Esophagus squamous epithelium (tissue), 5 donors: ENCODE measurements at regions not wholly inside any gene's neighbourhood (a gene's known extent, or its start where the extent isn't known, plus 50 kb on each side); places are given as distances from the start of the nearest gene placed in this dataset.

Source experiments
- DNase-seq: peaks from one replicate; lab custom pipeline; 2025; lab: John Stamatoyannopoulos, UW
- H3K27ac ChIP-seq, 4 donors: fragments of 200-600 bp; sonication (generic); one replicate each; pipeline ENCODE4 v1.5.1; 2016 to 2019; ENCODE audit warnings: mild to moderate bottlenecking in 1 of 4
- H3K27me3 ChIP-seq, 4 donors: fragments of 200-600 bp; sonication (generic); 1 replicate in 3 of 4; 2 replicates in 1 of 4; pipeline versions ENCODE4 v1.5.1 to v1.6.0; 2017 to 2021; ENCODE audit warnings: antibody characterized with exemption in 1 of 4
- H3K36me3 ChIP-seq, 3 donors: fragments of 200-600 bp; sonication (generic); one replicate each; pipeline ENCODE4 v1.5.1; 2016 to 2019
- H3K4me1 ChIP-seq, 3 donors: fragments of 200-600 bp; sonication (generic); one replicate each; pipeline ENCODE4 v1.5.1; 2017 to 2019
- H3K4me3 ChIP-seq, 4 donors: fragments of 200-600 bp; sonication (generic); 1 replicate in 3 of 4; 2 replicates in 1 of 4; pipeline ENCODE4 v1.5.1; 2016 to 2019; ENCODE audit warnings: mild to moderate bottlenecking in 2 of 4, moderate library complexity in 1 of 4
- H3K9me3 ChIP-seq, 3 donors: fragments of 200-600 bp; sonication (generic); one replicate each; pipeline ENCODE4 v1.5.1; 2016 to 2019
- CTCF ChIP-seq, 6 experiments: fragments of 450-650 bp in 4 of 6; fragments of 200-600 bp in 2 of 6; sonication (generic) in 2 of 6; IDR thresholded peaks; one replicate each; pipeline ENCODE4 v1.5.1; 2016 to 2019; ENCODE audit warnings: antibody characterized with exemption in 6 of 6, mild to moderate bottlenecking in 4 of 6, moderate library complexity in 4 of 6
- POLR2A ChIP-seq, 4 donors: fragments of 450-650 bp; IDR thresholded peaks; one replicate each; pipeline ENCODE4 v1.6.1; 2017; ENCODE audit warnings: antibody characterized with exemption in 4 of 4, mild to moderate bottlenecking in 4 of 4, moderate library complexity in 3 of 4
- WGBS, 2 donors: methylation state at CpG; one replicate each; pipeline ENCODE4 v1.1.5; 2018; 5-methylcytosine and 5-hydroxymethylcytosine counted together
- intact Hi-C: fragments of 100-400 bp; cut with DNase I; formaldehyde crosslinking; loops from one replicate; pipeline ENCODE4 v1.15.0; 2022
- donor health status: DM: yes; HTN: yes; CAD: no.

GRCh38 chr7:70937424-70937823 is 194.5 kb upstream of the GALNT17 start:
- WGBS, 2 donors = 81 to 83% methylated on average over 2 of the region's 2 CpGs
- H3K27ac ChIP-seq = no peak overlapping the region
- no peaks in the 10 kb centered on the region for H3K36me3 ChIP-seq
- H3K4me3 ChIP-seq = no peak overlapping the region
- no peak for DNase-seq
- no peaks in the 10 kb centered on the region for H3K4me1 ChIP-seq
- no peaks in the 10 kb centered on the region for H3K9me3 ChIP-seq
- H3K27me3 ChIP-seq = no peaks in the 10 kb centered on the region
- TF ChIP-seq POLR2A (IDR thresholded peaks at IDR 0.05) = no peak
- TF ChIP-seq CTCF (IDR thresholded peaks at IDR 0.05) = no peak
- intact Hi-C loops = no loop called here

- intact Hi-C loops = no loop called here
- H3K27ac ChIP-seq = no peak overlapping the region
- TF ChIP-seq POLR2A (IDR thresholded peaks at IDR 0.05) = no peak
- no peak for TF ChIP-seq CTCF (IDR thresholded peaks at IDR 0.05)
- H3K9me3 ChIP-seq = no peaks in the 10 kb centered on the region
- no peaks in the 10 kb centered on the region for H3K36me3 ChIP-seq
- no peak overlapping the region for H3K4me3 ChIP-seq
- WGBS, 2 donors = 81 to 95% methylated on average over 2 of the region's 2 CpGs
- H3K4me1 ChIP-seq = no peaks in the 10 kb centered on the region
- H3K27me3 ChIP-seq = no peaks in the 10 kb centered on the region
- no peak for DNase-seq
Measured at GRCh38 chr7:70940597-70940996, 191.3 kb upstream of the GALNT17 start.

GRCh38 chr7:70942791-70943190 is 189.2 kb upstream of the GALNT17 start:
- no peak for DNase-seq
- WGBS, 2 donors = 75 to 79% methylated on average over 7 of the region's 7 CpGs
- H3K4me1 ChIP-seq = no peaks in the 10 kb centered on the region
- H3K4me3 ChIP-seq = no peak overlapping the region
- H3K36me3 ChIP-seq = no peaks in the 10 kb centered on the region
- no peaks in the 10 kb centered on the region for H3K27me3 ChIP-seq
- H3K9me3 ChIP-seq = no peaks in the 10 kb centered on the region
- no peak for TF ChIP-seq CTCF (IDR thresholded peaks at IDR 0.05)
- no peak for TF ChIP-seq POLR2A (IDR thresholded peaks at IDR 0.05)
- H3K27ac ChIP-seq = no peak overlapping the region
- intact Hi-C loops = no loop called here

GRCh38 chr7:70944516-70944915 is 187.4 kb upstream of the GALNT17 start:
- H3K4me1 ChIP-seq = no peaks in the 10 kb centered on the region
- H3K9me3 ChIP-seq = no peaks in the 10 kb centered on the region
- H3K4me3 ChIP-seq = no peak overlapping the region
- no peak for TF ChIP-seq POLR2A (IDR thresholded peaks at IDR 0.05)
- TF ChIP-seq CTCF (IDR thresholded peaks at IDR 0.05) = no peak
- H3K36me3 ChIP-seq = no peaks in the 10 kb centered on the region
- intact Hi-C loops = no loop called here
- 77 to 85% methylated on average over 3 to 4 of the region's 4 CpGs for WGBS, 2 donors
- H3K27ac ChIP-seq = no peak overlapping the region
- H3K27me3 ChIP-seq = no peaks in the 10 kb centered on the region
- DNase-seq = no peak

GRCh38 chr7:70947181-70947580 is 184.8 kb upstream of the GALNT17 start:
- Histone ChIP-seq H3K36me3 (no peaks in the 10 kb centered on the region), H3K27me3 (no peaks in the 10 kb centered on the region), H3K4me3 (no peak overlapping the region), H3K27ac (no peak overlapping the region), H3K9me3 (no peaks in the 10 kb centered on the region), H3K4me1 (no peaks in the 10 kb centered on the region)
- DNase-seq = no peak
- intact Hi-C loops = no loop called here
- TF ChIP-seq POLR2A (IDR thresholded peaks at IDR 0.05) (no peak), CTCF (IDR thresholded peaks at IDR 0.05) (no peak)
- WGBS, 2 donors = 54 to 58% methylated on average over 2 of the region's 2 CpGs
